Fibroblast of peridontal ligament (primary cell): ENCODE measurements at regions not wholly inside any gene's neighbourhood (a gene's known extent, or its start where the extent isn't known, plus 50 kb on each side); places are given as distances from the start of the nearest gene placed in this dataset.
"Not testable (repeated sequence)": the region's sequence is repeated elsewhere in the genome, so short reads cannot be mapped to it uniquely, and the experiment has no call there.

Experiments used
- DNase-seq: peaks from one replicate; pipeline ENCODE4 v3.0.0-alpha.2; 2010; ENCODE audit errors: extremely low read depth

GRCh38 chr7:86202833-86203232 lies 440.9 kb upstream of the GRM3 start:
- DNase-seq, result no peak

GRCh38 chr7:86201767-86202166 lies 441.9 kb upstream of the GRM3 start:
- DNase-seq, result no peak

GRCh38 chr7:86199881-86200614 lies 443.7 kb upstream of the GRM3 start:
- no peak for DNase-seq

- no peak for DNase-seq
Observed at GRCh38 chr7:86190351-86190750, 453.4 kb upstream of the GRM3 start.

- DNase-seq, result no peak
Observed at GRCh38 chr7:86181474-86181873, 462.2 kb upstream of the GRM3 start.

- no peak for DNase-seq
Observed at GRCh38 chr7:86164827-86165226, 478.9 kb upstream of the GRM3 start.

GRCh38 chr7:86158111-86158510 lies 485.6 kb upstream of the GRM3 start:
- no peak for DNase-seq

- no peak for DNase-seq
Observed at GRCh38 chr7:86155623-86156022, 488.1 kb upstream of the GRM3 start.

- no peak for DNase-seq
Observed at GRCh38 chr7:86152926-86153325, 490.8 kb upstream of the GRM3 start.

- no peak for DNase-seq
Observed at GRCh38 chr7:86149024-86149665, 494.6 kb upstream of the GRM3 start.

GRCh38 chr7:86148501-86148900 lies 495.2 kb upstream of the GRM3 start:
- no peak for DNase-seq

GRCh38 chr7:86137343-86137742 lies 506.4 kb upstream of the GRM3 start:
- DNase-seq, result no peak

GRCh38 chr7:86130268-86130667 lies 513.4 kb upstream of the GRM3 start:
- DNase-seq, result no peak

- DNase-seq, result no peak
Observed at GRCh38 chr7:86123476-86123875, 520.2 kb upstream of the GRM3 start.

GRCh38 chr7:86094166-86094669 lies 549.5 kb upstream of the GRM3 start:
- DNase-seq, result no peak

- no peak for DNase-seq
Observed at GRCh38 chr7:86091369-86091768, 552.3 kb upstream of the GRM3 start.

- no peak for DNase-seq
Observed at GRCh38 chr7:86089455-86089854, 554.3 kb upstream of the GRM3 start.

- DNase-seq, result not testable (repeated sequence)
Observed at GRCh38 chr7:86064572-86064971, 579.1 kb upstream of the GRM3 start.

GRCh38 chr7:86058649-86059048 lies 585.1 kb upstream of the GRM3 start:
- no peak for DNase-seq

GRCh38 chr7:86050918-86051317 lies 592.8 kb upstream of the GRM3 start:
- DNase-seq, result no peak

- no peak for DNase-seq
Observed at GRCh38 chr7:86049910-86050309, 593.8 kb upstream of the GRM3 start.

- DNase-seq, result not testable (repeated sequence)
Observed at GRCh38 chr7:86045197-86045596, 598.5 kb upstream of the GRM3 start.

- DNase-seq, result no peak
Observed at GRCh38 chr7:86025807-86026206, 617.9 kb upstream of the GRM3 start.
